Esophagus muscularis mucosa (tissue), 3 donors: ENCODE measurements at regions not wholly inside any gene's neighbourhood (a gene's known extent, or its start where the extent isn't known, plus 50 kb on each side); places are given as distances from the start of the nearest gene placed in this dataset.

Source experiments
- POLR2A ChIP-seq: fragments of 450-650 bp; IDR thresholded peaks from one replicate; pipeline ENCODE4 v1.6.1; 2017; ENCODE audit warnings: antibody characterized with exemption, moderate library complexity, mild to moderate bottlenecking, low read depth
- TF ChIP-seq, protein P1 (sequence below), 3 experiments: fragments of 200-600 bp in 2 of 3; fragments of 450-650 bp in 1 of 3; sonication (generic) in 2 of 3; IDR thresholded peaks; one replicate each; pipeline ENCODE4 v1.5.1; 2017 to 2019; ENCODE audit warnings: antibody characterized with exemption in 3 of 3, mild to moderate bottlenecking in 2 of 3, moderate library complexity in 1 of 3

DNA sequence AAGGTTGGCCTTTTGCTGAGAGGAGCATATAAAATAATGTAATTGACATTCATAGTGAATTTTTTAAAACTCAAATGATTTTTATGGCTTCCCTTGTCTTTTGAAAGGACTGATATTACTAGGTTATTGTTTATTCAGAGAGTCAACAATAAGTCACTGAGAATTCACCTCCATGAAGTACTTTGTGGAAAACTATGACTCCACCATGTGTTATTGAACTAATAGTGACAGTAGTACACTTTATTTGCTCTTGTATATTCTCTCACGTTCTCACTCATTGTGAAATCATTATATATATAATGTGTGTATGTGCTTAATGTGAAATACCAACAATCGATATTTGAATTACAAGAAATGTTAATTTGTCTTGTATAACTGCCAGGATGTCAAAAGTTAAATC, 267.4 kb upstream of the CCDC179 start:
- TF ChIP-seq POLR2A, result no peak
- TF ChIP-seq, protein P1, sequence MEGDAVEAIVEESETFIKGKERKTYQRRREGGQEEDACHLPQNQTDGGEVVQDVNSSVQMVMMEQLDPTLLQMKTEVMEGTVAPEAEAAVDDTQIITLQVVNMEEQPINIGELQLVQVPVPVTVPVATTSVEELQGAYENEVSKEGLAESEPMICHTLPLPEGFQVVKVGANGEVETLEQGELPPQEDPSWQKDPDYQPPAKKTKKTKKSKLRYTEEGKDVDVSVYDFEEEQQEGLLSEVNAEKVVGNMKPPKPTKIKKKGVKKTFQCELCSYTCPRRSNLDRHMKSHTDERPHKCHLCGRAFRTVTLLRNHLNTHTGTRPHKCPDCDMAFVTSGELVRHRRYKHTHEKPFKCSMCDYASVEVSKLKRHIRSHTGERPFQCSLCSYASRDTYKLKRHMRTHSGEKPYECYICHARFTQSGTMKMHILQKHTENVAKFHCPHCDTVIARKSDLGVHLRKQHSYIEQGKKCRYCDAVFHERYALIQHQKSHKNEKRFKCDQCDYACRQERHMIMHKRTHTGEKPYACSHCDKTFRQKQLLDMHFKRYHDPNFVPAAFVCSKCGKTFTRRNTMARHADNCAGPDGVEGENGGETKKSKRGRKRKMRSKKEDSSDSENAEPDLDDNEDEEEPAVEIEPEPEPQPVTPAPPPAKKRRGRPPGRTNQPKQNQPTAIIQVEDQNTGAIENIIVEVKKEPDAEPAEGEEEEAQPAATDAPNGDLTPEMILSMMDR (IDR thresholded peaks at IDR 0.05), result no peak
